Sigmoid colon (tissue), 6 donors: ENCODE measurements at regions not wholly inside any gene's neighbourhood (a gene's known extent, or its start where the extent isn't known, plus 50 kb on each side); places are given as distances from the start of the nearest gene placed in this dataset.
"Not testable (repeated sequence)": the region's sequence is repeated elsewhere in the genome, so short reads cannot be mapped to it uniquely, and the experiment has no call there.

Experiments used
- DNase-seq: peaks from one replicate; pipeline ENCODE4 v3.0.0-alpha.2; 2019
- H3K27ac ChIP-seq, 4 donors: fragments of 200-600 bp; sonication (generic); one replicate each; pipeline ENCODE4 v1.5.1; 2016 to 2019; ENCODE audit warnings: mild to moderate bottlenecking in 1 of 4
- H3K27me3 ChIP-seq, 3 donors: fragments of 200-600 bp; sonication (generic); one replicate each; pipeline ENCODE4 v1.5.1; 2019; ENCODE audit warnings: mild to moderate bottlenecking in 1 of 3
- H3K36me3 ChIP-seq, 4 donors: fragments of 200-600 bp; sonication (generic); one replicate each; pipeline ENCODE4 v1.5.1; 2016 to 2019
- H3K4me1 ChIP-seq, 4 donors: fragments of 200-600 bp; sonication (generic); one replicate each; pipeline ENCODE4 v1.5.1; 2017 to 2019
- H3K4me3 ChIP-seq, 4 donors: fragments of 200-600 bp; sonication (generic); one replicate each; pipeline ENCODE4 v1.5.1; 2017 to 2019; ENCODE audit warnings: mild to moderate bottlenecking in 2 of 4, moderate library complexity in 1 of 4
- H3K9me3 ChIP-seq, 4 donors: fragments of 200-600 bp in 3 of 4; sonication (generic) in 3 of 4; one replicate each; pipeline versions ENCODE4 v1.5.1 to v1.6.1; 2013 to 2019
- EP300 ChIP-seq, 4 donors: sonication (generic); formaldehyde crosslinking; IDR thresholded peaks; one replicate each; pipeline ENCODE4 v1.6.1; 2017; ENCODE audit warnings: antibody characterized with exemption in 4 of 4
- POLR2A ChIP-seq, 2 donors: fragments of 450-650 bp; IDR thresholded peaks; one replicate each; pipeline ENCODE4 v1.6.1; 2016; ENCODE audit warnings: antibody characterized with exemption in 2 of 2, mild to moderate bottlenecking in 2 of 2, moderate library complexity in 2 of 2
- POLR2AphosphoS5 ChIP-seq, 4 donors: sonication (generic); formaldehyde crosslinking; IDR thresholded peaks; one replicate each; pipeline ENCODE4 v1.6.1; 2017; ENCODE audit warnings: antibody characterized with exemption in 4 of 4
- WGBS, 2 donors: extraction: QIAGEN DNeasy Blood & Tissue Kit; methylation state at CpG; one replicate each; pipeline ENCODE4 v1.1.7; 2013; 5-methylcytosine and 5-hydroxymethylcytosine counted together
- intact Hi-C: fragments of 100-400 bp; cut with DNase I; formaldehyde crosslinking; loops from one replicate; pipeline ENCODE4 v1.15.1; 2023
- TF ChIP-seq, protein P1 (sequence below), 4 experiments: fragments of 450-650 bp in 3 of 4; fragments of 200-600 bp in 1 of 4; IDR thresholded peaks; one replicate each; pipeline ENCODE4 v1.5.1; 2016 to 2019; ENCODE audit warnings: antibody characterized with exemption in 4 of 4, mild to moderate bottlenecking in 3 of 4, moderate library complexity in 2 of 4
- donor health status: healthy with polysubstance abuse.
- donor health status: healthy.

DNA sequence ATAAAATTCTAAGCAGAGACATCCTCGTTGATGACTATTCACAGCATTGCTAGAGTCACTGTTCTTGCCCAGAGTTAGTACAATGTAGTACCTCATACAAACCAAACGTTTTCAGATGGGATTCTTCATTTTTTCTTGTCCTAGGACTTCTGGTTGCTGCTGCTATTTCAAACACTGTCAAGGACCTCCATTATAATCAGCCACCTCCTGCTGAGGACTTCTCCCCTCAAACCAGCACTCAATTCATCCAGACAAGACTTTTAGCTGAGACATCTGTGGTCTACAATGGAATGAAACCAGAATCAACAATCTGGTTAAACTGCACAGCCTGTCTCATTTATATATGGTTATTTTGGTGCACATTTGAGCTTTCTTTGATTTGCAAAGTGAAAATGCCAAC is 1008.8 kb downstream of the STPG2 start:
- 61 to 66% methylated on average over 2 of the region's 2 CpGs for WGBS, 2 donors
- H3K4me1 ChIP-seq = no peaks in the 10 kb centered on the region
- no peak overlapping the region for H3K4me3 ChIP-seq
- DNase-seq = no peak
- H3K27ac ChIP-seq = no peak overlapping the region
- no peaks in the 10 kb centered on the region for H3K36me3 ChIP-seq
- intact Hi-C loops = no loop called here
- no peaks in the 10 kb centered on the region for H3K27me3 ChIP-seq
- no peak for TF ChIP-seq POLR2AphosphoS5 (IDR thresholded peaks at IDR 0.05)
- TF ChIP-seq, protein P1, sequence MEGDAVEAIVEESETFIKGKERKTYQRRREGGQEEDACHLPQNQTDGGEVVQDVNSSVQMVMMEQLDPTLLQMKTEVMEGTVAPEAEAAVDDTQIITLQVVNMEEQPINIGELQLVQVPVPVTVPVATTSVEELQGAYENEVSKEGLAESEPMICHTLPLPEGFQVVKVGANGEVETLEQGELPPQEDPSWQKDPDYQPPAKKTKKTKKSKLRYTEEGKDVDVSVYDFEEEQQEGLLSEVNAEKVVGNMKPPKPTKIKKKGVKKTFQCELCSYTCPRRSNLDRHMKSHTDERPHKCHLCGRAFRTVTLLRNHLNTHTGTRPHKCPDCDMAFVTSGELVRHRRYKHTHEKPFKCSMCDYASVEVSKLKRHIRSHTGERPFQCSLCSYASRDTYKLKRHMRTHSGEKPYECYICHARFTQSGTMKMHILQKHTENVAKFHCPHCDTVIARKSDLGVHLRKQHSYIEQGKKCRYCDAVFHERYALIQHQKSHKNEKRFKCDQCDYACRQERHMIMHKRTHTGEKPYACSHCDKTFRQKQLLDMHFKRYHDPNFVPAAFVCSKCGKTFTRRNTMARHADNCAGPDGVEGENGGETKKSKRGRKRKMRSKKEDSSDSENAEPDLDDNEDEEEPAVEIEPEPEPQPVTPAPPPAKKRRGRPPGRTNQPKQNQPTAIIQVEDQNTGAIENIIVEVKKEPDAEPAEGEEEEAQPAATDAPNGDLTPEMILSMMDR (IDR thresholded peaks at IDR 0.05) = no peak
- TF ChIP-seq EP300 (IDR thresholded peaks at IDR 0.05) = no peak
- TF ChIP-seq POLR2A (IDR thresholded peaks at IDR 0.05) = no peak
- H3K9me3 ChIP-seq = no peaks in the 10 kb centered on the region

DNA sequence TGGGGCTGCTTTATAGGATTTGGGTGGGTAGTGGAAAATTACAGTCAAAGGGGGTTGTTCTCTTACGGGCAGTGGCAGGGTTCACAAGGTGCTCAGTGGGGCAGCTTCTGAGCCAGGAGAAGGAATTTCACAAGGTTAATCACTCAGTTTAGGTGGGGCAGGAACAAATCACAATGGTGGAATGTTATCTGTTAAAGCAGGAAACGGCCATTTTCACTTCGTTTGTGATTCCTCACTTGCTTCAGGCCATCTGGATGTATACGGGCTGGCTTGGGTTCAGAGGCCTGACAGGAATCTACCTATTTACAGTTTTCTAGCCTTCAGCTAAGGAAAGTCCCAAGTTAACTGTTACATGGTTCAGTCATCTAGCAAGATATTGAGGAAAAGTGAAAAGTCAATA is 1003.5 kb downstream of the STPG2 start:
- no peak for TF ChIP-seq POLR2A (IDR thresholded peaks at IDR 0.05)
- no peak for TF ChIP-seq EP300 (IDR thresholded peaks at IDR 0.05)
- TF ChIP-seq, protein P1 (IDR thresholded peaks at IDR 0.05) = no peak
- no peak for TF ChIP-seq POLR2AphosphoS5 (IDR thresholded peaks at IDR 0.05)
- WGBS, 2 donors = 62 to 72% methylated on average over 4 of the region's 4 CpGs
- H3K9me3 ChIP-seq = no peaks in the 10 kb centered on the region

GRCh38 chr4:97140545-97140944 is 1002.7 kb downstream of the STPG2 start:
- no peak for DNase-seq
- no peaks in the 10 kb centered on the region for H3K36me3 ChIP-seq
- TF ChIP-seq, protein P1 (IDR thresholded peaks at IDR 0.05) = no peak
- TF ChIP-seq POLR2A (IDR thresholded peaks at IDR 0.05) = no peak
- TF ChIP-seq POLR2AphosphoS5 (IDR thresholded peaks at IDR 0.05) = no peak
- no peak for TF ChIP-seq EP300 (IDR thresholded peaks at IDR 0.05)
- intact Hi-C loops = no loop called here
- no peaks in the 10 kb centered on the region for H3K9me3 ChIP-seq
- H3K4me1 ChIP-seq = no peaks in the 10 kb centered on the region
- no peaks in the 10 kb centered on the region for H3K27me3 ChIP-seq
- WGBS, 2 donors = 69 to 78% methylated on average over 3 of the region's 3 CpGs
- H3K27ac ChIP-seq = no peak overlapping the region
- H3K4me3 ChIP-seq = no peak overlapping the region

More for the DNA sequence above, 1003.5 kb downstream of the STPG2 start:
- no peaks in the 10 kb centered on the region for H3K27me3 ChIP-seq
- DNase-seq = no peak
- H3K27ac ChIP-seq = no peak overlapping the region
- no peaks in the 10 kb centered on the region for H3K4me1 ChIP-seq
- H3K4me3 ChIP-seq = no peak overlapping the region
- intact Hi-C loops = no loop called here
- no peaks in the 10 kb centered on the region for H3K36me3 ChIP-seq

- DNase-seq, H3K9me3 ChIP-seq, H3K36me3 ChIP-seq, H3K4me3 ChIP-seq, intact Hi-C loops, H3K27ac ChIP-seq, H3K27me3 ChIP-seq, H3K4me1 ChIP-seq: not testable (repeated sequence)
- 82 to 83% methylated on average over 5 of the region's 5 CpGs for WGBS, 2 donors
Measured at GRCh38 chr4:97141332-97141731, 1001.9 kb downstream of the STPG2 start.

DNA sequence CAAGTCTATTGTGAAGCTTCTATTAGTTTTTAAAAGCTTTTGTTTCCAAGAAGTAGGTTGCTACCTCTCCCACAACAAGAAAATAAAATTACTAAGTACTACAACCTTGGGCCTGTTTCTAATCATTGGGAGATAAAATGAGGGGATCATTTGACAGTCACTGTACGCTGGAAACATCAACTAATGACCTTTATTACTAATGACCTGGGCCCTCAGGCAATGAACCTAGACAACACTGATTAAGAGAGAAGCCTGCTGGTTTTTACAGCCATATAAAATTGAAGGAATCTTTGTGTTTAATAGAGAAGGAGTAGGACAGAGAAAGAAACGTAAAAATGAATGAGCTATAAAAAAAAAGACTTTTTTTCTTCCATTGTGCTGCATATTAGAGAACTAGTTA is 1000.9 kb downstream of the STPG2 start:
- H3K9me3 ChIP-seq = no peaks in the 10 kb centered on the region
- H3K4me3 ChIP-seq = no peak overlapping the region
- intact Hi-C loops = no loop called here
- H3K36me3 ChIP-seq = no peaks in the 10 kb centered on the region
- TF ChIP-seq, protein P1 (IDR thresholded peaks at IDR 0.05) = no peak
- no peak for TF ChIP-seq POLR2A (IDR thresholded peaks at IDR 0.05)
- no peak for TF ChIP-seq EP300 (IDR thresholded peaks at IDR 0.05)
- no peak for TF ChIP-seq POLR2AphosphoS5 (IDR thresholded peaks at IDR 0.05)
- H3K27me3 ChIP-seq = no peaks in the 10 kb centered on the region
- DNase-seq = no peak
- H3K4me1 ChIP-seq = no peaks in the 10 kb centered on the region
- H3K27ac ChIP-seq = no peak overlapping the region
- WGBS, 2 donors = 47 to 51% methylated on average over 2 of the region's 2 CpGs
